UCSD-AML1 (cell line): ENCODE measurements at regions not wholly inside any gene's neighbourhood (a gene's known extent, or its start where the extent isn't known, plus 50 kb on each side); places are given as distances from the start of the nearest gene placed in this dataset.

Experiments used
- DNase-seq: peaks from one replicate; lab custom pipeline; 2025; ENCODE audit not compliant: unreplicated experiment; lab: John Stamatoyannopoulos, UW

DNA sequence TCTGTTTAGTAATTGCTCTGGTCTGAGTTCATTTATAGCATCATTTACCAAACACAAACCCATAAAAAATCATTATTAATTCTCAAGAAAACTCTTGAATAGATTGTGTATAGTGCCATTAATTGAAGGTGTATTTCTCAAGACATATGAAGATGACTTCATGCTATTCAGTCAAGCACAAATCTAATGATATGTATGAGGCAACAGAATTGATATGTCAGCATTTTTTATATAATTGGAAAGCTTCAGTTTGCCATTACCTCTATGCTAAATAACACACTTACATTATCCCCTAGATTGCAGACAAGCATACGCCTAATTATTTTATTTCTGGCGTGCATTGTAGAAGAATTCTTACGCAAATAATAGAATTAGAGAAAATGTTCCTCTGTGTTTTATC lies 461.8 kb downstream of the PDHA2 start:
- DNase-seq: no peak

- no peak for DNase-seq
Measured at GRCh38 chr4:96305030-96305429, 465.1 kb downstream of the PDHA2 start.

DNA sequence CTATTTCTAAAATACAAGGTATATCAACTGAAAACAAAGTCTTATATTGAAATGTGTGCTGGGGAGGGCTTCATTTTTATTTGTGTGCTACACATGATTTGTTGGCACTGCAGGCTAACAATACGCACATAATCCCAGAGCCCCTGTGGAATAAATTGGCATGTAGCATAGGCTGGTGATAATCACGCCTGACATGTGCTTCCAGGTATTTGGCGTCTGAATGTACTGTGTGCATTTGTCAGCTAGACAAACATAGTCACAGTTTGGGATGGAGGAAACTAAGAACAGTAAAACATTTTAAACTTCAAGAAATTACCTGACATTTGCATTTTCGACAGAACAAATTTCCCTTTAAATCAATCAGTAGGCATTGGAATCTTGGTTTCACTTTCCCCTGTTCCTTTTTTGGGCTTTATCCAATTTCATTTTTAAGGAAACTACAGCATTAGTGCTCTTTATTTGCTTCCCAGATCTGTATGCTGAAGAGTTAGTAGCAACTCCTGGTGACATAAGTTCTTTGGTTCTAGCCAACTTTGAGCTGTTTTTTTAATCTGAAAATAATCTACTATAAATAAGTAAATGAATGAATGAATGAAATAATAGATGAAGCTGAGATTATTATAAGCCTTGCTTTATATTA lies 472.3 kb downstream of the PDHA2 start:
- no peak for DNase-seq

DNA sequence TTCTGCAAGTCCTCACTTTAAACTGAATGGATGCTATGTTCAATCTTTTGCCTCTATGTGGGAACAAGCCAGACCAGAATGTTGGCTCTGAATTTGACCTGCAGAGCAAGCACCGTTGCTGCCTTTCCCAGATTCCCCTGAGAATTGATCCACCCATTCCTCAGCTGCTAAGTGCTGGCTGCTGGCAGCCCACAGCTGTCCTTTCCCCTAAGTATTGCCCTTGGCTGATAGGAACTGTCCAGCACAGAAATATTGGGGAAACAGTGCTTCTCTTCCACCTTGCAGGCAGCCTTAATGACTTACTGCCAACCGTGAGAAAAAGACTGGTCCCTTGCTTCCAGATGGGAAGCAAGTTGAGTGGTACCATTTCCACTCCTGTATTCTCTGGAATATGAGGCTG lies 475.9 kb downstream of the PDHA2 start:
- DNase-seq: no peak

DNA sequence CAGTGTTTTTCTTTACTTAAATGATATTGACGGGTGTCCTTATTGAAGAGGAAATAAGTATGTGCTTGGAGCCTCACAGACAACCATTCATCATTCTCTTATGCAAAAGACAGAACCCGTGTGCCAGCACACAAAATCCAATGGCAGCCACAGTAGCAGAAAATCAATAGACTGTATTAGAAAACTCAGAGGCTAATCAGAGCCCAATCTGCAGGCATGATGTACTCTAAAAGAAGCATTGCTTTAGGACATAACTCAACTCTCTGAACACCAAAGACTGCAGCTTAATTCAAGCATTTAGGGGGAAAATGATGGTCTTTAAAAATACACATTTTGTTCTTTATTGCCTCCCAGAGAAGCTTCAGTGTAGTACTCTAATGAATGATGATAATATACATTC lies 476.9 kb downstream of the PDHA2 start:
- DNase-seq: no peak

DNA sequence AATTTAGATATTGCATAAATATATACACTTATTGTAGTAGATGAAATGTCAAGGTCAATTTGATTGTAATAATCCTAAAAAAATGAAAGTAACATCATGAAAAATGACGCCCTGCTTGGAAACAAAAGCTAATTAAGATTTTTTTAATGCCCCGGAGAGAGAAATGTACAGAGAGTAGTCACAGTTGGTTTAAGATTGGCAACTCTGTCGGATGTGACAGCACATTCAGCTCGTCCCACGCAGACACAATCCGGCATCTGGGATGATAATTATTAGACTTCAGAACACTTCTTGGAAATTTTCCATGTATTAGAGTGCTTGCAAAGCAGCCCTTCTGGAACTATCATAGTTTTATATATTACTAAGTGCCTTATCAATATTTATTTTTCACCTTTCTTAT lies 478.0 kb downstream of the PDHA2 start:
- no peak for DNase-seq

DNA sequence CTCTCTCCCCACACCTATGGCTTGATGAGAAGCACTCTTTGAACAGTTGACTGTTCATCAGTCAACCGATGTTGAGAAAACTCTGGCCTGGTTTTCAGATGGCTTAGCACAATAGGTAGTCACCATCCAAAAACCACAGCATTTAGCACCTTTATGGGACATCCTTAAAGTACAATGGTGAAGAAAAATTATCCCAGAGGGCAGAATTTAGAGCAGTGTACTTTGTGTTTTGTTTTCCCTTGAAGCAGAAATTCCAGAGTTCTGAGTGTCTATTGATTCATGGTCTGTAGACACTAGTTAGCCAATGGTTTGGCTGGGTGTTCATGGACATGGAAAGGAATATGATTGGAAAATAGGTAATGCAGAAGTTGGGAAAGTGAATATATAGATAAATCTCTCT lies 487.0 kb downstream of the PDHA2 start:
- DNase-seq: no peak

GRCh38 chr4:96342196-96342595 lies 502.3 kb downstream of the PDHA2 start:
- no peak for DNase-seq

GRCh38 chr4:96342790-96343455 lies 503.0 kb downstream of the PDHA2 start:
- no peak for DNase-seq

- DNase-seq: no peak
Measured at GRCh38 chr4:96343836-96344235, 503.9 kb downstream of the PDHA2 start.

- DNase-seq: no peak
Measured at GRCh38 chr4:96347582-96347981, 507.7 kb downstream of the PDHA2 start.

- no peak for DNase-seq
Measured at GRCh38 chr4:96352051-96352517, 512.2 kb downstream of the PDHA2 start.

- DNase-seq: no peak
Measured at GRCh38 chr4:96354036-96354712, 514.3 kb downstream of the PDHA2 start.

DNA sequence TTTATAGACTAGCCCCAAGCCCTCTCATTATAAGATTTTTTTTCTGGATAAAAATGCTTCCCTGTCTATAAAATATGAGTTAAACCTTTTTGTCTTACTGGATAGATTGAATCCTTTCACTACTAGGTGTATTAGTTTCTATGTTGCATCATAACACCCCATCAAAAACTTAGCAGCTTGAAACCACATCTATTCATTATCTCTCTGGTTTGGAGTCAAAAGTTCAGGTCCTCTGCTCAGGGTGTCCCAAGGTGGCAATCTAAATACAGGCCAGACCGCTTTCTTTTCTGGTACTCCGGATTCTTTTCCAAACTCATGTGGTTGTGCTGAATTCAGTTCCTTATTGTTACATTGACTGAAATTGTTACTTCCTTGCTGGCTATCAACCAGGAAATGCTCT lies 515.5 kb downstream of the PDHA2 start:
- no peak for DNase-seq

DNA sequence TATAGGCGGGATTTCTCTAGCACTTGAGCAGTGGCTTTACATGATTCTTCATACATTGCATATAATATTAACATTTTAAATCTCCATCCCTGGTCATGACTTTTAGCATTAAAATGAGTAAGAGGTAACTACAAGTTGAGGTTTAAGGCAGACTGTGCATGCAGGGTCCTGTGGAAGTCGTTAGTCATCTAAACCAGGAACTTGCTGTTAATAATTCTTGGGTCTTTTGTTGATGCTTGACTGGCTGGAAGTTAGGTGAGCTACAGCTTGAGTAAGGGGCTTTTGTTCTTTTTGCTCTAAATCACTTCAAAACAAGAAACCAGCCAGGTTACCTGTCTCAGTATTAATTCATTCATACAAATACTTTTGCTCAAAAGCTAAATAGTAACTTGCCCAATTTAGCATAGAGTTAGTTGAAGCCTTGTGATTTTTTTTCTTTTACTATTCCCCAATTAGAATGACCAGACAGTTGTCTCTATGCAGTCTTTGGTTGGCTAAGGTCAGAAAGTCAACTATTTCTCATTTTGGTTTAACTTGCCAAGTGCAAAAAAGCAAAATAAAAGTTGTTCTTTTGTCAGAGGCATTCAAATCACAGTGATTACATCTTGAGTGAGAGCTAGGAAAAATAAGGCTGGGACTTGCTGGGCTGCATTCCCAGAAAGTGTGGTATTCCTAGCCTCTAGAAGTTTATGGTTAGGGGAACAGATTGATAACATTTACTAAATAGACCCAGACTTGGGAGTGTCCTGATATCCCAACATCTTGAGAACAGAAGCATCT lies 516.9 kb downstream of the PDHA2 start:
- no peak for DNase-seq

DNA sequence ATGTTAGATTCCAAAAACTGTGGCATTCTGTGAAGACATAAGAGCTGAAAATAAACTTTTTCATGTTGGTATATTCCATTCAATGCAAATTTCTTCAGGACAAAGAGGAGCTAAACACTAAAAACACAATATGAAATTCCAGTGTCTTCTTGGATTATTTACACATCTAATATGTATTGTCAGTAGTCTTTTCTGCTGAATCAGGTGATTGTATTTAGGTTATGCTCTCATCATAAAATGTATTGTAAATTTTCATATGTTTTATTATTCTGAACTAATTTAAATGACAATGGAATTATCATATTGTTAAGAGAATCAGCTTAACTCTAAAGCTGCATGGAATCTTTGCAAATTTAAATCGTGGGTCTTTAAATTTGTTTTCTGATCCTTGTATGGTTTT lies 526.7 kb downstream of the PDHA2 start:
- no peak for DNase-seq

- no peak for DNase-seq
Measured at GRCh38 chr4:96375367-96375766, 535.5 kb downstream of the PDHA2 start.

GRCh38 chr4:96379524-96379923 lies 539.6 kb downstream of the PDHA2 start:
- no peak for DNase-seq

- no peak for DNase-seq
Measured at GRCh38 chr4:96380106-96380505, 540.2 kb downstream of the PDHA2 start.

DNA sequence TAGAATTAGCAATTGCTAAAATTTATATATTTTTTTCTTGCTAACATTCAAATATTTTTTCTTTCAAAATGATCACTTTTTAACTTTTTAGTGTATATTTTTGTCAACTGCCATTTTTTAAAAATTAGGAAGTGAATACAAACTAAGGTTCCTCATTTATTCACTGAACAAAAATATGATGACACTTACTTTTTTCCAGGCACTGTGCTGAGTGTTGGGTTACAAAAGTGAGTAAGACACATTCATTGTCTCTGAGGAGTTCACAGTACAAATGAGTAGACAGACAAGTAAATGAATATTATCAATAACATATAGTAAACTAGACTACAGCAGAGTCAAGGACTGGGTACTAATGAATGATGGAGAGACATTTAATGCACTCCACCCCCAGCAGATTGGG lies 543.5 kb downstream of the PDHA2 start:
- DNase-seq: no peak

- no peak for DNase-seq
Measured at GRCh38 chr4:96389770-96390169, 549.9 kb downstream of the PDHA2 start.

DNA sequence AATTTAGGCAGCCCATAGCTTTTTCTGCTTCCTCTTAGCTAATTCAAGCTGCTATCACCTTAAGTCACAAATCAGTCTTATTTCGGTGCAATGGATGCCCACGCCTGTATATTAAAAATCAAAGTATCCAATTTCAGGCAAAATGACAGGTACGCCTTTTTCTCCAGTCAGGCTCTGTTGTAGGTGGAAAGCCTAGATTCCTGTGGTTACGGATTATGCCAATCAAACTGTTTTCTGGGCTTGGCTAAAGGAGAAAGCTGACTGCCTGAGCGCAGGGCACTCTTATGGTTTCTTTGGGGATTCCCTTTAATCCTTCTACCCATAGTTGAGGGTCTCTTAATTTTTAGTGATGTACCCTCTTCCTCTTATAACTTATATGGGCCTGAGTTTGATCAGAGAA lies 550.5 kb downstream of the PDHA2 start:
- no peak for DNase-seq
